ENCODE measurements at regions not wholly inside any gene's neighbourhood (a gene's known extent, or its start where the extent isn't known, plus 50 kb on each side); places are given as distances from the start of the nearest gene placed in this dataset.

DNA sequence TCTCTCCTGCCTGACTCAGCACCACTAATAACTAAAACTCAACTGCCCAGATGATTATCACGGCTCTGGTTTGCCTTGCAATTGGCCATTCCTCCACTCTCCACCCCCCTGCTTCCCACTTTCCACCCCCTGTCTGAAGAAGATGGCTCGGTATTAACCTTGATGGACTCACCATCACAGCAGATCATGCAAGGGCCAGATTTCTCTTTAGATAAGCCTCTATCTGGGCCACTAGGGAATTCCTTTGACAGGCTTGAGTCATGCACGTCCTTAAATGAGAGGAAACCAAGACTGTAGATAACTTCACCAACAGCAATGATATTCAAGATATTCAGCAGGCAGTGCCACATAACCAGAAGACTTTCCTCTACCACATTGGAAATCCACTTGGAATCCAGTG lies 131.1 kb upstream of the NBEA start:
- no peak for DNase-seq

DNA sequence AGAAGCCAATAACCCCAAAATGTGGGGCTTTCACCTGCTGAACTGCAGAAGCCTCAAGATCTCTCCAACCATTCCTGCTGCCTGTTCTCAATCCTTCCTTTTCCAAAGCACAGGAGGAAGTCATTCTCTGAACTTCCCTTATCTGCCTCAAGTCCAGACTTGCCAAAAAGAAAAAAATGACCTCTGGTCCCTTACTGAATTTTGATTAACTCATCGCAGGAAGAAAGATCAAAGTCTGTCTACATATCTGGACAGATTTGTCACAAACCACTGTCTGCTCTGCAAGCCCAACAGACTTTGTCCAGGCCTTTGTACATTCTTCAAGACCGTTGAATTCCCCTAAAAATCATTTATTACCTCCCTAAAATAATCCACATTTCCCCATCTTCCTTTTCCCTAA lies 126.5 kb upstream of the NBEA start:
- no peak for DNase-seq

DNA sequence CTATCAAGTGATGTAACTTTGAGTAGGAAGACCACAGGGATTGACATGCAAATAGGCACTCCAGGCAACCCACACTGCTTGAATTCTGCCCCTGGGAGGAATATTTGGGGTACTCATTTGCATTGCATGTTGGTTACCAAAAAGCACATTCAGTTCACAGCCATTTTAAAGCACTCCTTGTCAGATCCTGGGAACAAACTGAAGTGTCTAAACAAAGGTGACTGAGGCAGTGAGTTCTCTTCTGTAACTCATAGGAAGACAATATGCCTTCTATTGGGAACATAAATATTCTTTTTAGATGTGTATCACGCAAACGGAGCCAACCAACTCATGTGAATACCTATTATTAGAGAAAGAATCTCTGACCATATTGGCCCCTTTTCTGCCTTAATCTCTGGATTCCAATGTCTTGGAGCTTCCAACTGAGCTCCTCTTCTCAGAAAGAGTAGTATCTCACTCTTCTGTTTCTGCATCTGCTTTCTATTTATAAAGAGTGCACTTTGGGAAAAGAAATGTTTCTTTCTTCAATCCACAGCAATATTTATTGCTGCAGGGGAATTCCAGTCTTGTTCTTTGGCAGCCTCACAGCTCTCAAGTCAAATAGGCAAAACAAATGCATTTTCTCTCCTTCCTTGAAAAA lies 125.7 kb upstream of the NBEA start:
- DNase-seq: peak; percentile 48

DNA sequence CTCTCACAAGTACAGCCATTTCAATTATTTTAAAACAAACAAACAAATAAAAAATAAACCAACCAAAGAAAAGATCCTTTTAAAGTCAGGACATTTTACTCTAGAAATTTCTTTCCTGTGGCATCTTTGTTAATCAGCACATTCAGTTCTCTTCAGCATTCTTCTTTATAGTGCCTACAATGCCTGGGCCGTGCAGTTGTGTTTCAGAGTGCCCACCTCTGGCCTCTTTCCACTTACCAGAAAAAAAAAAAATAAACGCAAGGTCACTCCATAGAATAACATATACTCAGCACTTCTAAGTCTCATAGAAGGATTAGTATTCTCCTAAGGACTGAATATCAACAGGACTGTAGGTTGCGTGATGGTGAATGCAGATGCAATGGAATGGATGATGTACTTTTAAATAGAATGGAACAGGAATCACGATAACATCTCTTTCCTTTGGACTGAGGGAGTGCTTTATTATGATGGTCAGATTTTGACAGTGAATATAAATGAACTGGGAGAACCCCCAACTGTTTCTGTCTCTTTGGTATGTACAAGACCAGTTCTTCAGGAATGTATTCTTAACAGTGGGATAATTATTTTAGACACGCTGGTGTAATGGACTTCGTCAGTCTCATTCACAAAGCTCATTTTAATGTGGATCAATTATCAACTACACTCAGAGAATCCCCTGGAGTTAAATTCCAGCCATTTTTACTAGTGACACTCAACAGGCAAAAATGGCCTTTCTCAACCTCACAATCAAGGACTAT lies 125.0 kb upstream of the NBEA start:
- no peak for DNase-seq

GRCh38 chr13:34822650-34823049 lies 119.4 kb upstream of the NBEA start:
- peak; percentile 57 for DNase-seq

GRCh38 chr13:34826432-34826831 lies 115.6 kb upstream of the NBEA start:
- no peak for DNase-seq

- no peak for DNase-seq
Observed at GRCh38 chr13:34833562-34834182, 108.4 kb upstream of the NBEA start.

- no peak for DNase-seq
Observed at GRCh38 chr13:34842466-34842865, 99.6 kb upstream of the NBEA start.

- no peak for DNase-seq
Observed at GRCh38 chr13:34847766-34848165, 94.3 kb upstream of the NBEA start.

- no peak for DNase-seq
Observed at GRCh38 chr13:34849406-34849805, 92.7 kb upstream of the NBEA start.

DNA sequence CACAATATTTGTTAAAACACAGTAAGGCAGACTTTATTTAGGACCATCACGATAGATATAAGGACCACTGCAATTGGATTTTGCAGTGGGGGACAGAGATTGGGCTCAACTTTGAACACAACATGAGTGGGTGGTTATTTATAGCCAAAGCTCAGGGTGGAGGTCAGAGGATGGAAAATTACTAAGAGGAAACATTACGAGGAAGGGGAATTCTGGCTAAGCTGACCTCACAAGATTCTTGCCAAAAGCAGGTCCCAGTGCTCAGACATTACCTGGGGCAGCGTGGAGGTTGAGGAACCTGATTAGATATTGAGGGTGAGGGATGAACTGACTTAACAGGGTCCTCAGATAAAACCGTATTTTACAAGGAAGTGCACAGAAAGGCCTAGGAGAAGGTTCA lies 88.9 kb upstream of the NBEA start:
- no peak for DNase-seq

DNA sequence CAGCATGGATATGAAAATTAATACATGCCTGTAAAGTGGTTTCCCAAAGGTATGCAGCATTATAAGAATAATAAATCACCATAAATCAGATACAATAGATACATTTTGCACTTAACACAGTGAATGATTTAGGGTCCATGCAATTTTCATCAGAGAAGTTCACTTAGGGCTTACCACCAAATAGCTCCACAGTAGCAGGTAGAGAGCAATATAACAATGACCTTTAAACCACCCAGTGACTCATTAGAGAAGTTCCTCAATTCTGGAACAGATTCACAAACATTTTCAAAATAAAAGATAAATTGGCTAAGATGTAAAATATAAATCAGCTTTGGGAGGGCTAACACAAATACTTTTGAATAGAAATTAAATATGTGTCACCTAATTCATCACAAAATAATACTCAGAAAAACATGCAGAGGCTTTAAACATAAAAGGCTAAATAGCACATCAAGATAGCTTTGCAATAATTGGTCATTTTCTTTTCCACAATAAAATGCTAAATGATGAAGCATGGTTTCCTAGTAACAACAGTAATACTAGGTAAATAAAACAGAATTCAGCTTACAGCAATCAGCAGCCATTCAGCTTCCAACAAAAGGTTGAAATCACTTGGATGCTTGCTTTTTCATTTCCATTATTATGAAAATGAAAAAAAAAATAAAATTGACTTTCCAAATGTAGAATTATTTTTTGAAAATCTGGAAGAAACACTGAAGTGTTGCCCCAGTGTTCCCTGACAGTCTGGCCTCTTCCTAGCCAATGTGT lies 84.3 kb upstream of the NBEA start:
- DNase-seq: no peak

DNA sequence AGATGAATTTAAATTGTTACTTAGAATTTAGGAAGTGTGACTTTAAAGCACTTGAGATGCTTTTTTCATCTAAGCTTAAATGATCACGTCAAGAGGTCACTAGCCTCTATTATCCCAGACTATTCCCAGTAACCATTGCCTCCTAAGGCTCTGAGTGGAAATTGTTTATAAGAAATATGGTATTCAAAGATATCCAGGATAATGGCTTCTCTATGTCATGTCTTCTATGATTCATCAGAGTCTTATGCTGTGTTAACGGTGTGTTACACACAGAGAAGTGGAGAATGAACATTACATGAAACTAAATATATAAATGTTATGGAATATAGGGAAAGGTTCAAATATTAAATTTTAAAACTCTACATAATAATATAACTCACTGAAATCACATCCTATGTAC lies 79.8 kb upstream of the NBEA start:
- DNase-seq: no peak

GRCh38 chr13:34862716-34863115 lies 79.4 kb upstream of the NBEA start:
- DNase-seq: no peak

DNA sequence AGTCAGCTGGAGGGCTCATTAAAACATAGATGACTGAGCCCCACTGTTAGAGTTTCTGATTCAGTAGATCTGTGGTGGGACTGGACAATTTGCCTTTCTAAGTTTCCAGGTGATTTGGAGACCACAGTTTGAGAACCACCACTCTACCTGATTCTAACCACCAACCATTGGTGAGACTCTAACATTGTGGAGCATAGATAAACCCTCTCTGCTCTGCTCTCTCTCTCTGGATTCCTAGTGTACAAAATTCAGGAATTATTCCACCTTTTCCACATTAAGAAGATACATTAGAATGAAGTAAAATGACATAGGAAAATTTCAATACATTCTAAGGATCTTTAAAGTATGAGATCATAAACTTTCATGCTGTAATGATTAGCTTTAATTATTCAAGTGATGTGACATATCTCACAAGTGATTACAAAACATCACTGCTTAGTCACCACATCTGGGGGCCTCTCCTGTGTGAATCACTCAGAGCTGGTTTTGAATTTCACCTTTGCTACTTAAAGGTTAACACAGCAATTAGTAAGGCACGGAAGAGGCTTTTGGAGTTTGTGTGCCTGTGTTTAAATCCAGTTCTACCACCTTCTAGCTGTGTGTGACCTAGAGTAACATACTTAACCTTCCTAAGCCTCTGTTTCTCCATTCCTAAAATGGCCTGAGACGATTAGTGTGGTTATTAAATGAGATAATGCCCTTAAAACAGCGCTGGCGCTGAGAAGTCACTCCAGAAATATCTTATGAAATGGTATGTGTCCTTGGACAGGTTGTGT lies 78.5 kb upstream of the NBEA start:
- DNase-seq: no peak

DNA sequence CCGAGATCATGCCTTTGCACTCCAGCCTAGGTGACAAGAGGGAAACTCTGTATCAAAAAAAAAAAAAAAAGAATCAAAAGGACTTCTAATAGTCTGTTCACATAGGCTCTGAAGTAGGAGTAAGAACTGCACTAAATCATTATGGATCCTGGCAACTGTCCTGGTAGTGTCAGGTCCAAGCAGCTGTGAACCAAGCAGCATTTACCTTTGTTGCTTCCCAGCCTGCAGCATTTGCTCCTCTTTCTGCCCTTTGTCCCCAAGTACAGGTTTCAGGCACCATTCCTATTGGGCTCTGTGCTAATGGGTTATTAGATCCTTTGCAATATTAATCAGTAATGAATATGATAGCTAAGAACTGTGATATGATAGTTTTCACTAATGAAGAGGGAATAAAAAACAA lies 77.4 kb upstream of the NBEA start:
- DNase-seq: no peak

DNA sequence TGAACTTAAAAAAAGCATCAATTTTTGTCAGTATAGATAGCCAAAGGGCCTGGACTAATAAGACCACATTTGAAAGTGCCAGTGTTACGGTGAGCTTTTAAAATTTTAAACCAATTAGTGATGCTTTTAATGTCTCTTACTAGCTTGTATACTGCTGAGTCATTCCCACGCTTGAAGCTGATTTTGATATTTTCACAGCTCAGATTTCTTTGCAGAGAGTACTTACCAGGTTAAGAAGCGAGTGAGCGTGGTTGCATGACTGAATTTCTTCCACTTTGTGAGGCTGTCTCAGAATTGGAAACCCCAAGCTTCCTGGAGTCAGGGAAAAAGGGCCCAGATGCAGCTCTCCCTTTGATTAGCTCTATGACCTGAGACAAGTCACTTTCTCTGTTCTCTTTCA lies 74.5 kb upstream of the NBEA start:
- DNase-seq: no peak

DNA sequence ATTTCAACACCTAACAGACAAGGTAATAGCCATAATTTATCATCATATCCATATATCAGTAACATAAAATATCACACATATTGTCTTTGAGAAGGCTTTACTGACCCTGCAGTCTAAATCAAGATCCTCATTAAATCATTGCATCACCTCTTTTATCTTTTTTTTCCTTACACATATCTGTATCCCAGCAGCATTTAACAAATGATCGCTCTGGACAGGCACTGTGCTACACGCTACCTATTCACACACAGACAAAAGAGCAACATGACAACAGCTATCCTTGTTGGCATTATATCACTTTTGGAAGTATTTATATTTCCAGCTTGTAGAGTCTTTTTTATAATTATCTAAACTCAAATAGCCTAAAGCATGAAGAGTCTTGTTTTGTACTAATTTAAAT lies 73.3 kb upstream of the NBEA start:
- no peak for DNase-seq

GRCh38 chr13:34869696-34870095 lies 72.4 kb upstream of the NBEA start:
- DNase-seq: no peak

DNA sequence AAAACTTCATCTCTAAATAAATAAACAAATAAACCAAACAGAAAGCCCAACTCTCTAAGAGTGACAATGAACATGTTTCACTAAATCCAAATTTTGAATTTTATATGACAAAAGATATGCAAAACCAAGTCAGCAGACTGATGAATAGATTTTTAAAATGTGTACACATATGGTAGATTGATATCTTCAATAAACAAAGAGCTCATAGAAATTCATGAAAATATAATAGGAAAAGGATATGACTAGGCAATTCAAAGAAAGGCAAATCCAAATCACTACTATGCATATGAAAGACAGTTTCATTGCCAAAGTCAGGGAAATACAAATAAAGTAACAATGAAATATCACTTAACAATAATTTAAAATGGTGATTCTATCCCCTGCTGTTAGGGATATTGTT lies 63.7 kb upstream of the NBEA start:
- DNase-seq: no peak

- DNase-seq: no peak
Observed at GRCh38 chr13:34879851-34880250, 62.2 kb upstream of the NBEA start.

- no peak for DNase-seq
Observed at GRCh38 chr13:34881494-34881893, 60.6 kb upstream of the NBEA start.

Measured in renal pelvis (tissue), 1 donor.